Coronary artery (tissue), 2 donors: ENCODE measurements at regions not wholly inside any gene's neighbourhood (a gene's known extent, or its start where the extent isn't known, plus 50 kb on each side); places are given as distances from the start of the nearest gene placed in this dataset.

Experiments used
- DNase-seq: peaks from one replicate; pipeline ENCODE4 v3.0.0-alpha.2; 2017; ENCODE audit warnings: low spot score
- H3K27ac ChIP-seq, 2 donors: fragments of 200-600 bp; sonication (generic); one replicate each; pipeline ENCODE4 v1.5.1; 2016 to 2019
- H3K4me3 ChIP-seq: fragments of 200-600 bp; sonication (generic); 2 replicates; pipeline ENCODE4 v1.5.1; 2016; ENCODE audit warnings: mild to moderate bottlenecking, moderate library complexity
- TF ChIP-seq, protein P1 (sequence below): fragments of 200-600 bp; sonication (generic); IDR thresholded peaks from one replicate; pipeline ENCODE4 v1.5.1; 2019; ENCODE audit warnings: antibody characterized with exemption

DNA sequence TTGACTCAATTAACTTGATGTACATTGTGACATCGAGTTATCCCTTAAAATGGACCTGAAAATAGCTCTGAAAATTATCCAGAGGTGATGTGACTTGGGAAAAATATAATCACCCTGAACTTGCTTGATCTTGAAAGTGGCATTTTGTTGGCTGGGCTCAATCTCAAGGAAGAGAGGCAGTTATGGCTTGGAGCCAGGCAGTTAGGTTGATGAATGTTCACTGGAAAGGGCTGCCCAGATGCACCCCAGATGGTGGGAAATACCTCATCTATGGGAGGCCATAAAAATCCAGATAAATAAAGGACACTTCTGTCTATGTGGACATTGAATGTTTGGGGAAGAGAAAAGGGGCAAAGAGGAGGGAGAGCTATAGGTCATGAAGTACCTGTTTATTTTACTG lies 55.7 kb upstream of the OR5AN1 start:
- DNase-seq: no peak
- H3K27ac ChIP-seq: no peak overlapping the region
- TF ChIP-seq, protein P1, sequence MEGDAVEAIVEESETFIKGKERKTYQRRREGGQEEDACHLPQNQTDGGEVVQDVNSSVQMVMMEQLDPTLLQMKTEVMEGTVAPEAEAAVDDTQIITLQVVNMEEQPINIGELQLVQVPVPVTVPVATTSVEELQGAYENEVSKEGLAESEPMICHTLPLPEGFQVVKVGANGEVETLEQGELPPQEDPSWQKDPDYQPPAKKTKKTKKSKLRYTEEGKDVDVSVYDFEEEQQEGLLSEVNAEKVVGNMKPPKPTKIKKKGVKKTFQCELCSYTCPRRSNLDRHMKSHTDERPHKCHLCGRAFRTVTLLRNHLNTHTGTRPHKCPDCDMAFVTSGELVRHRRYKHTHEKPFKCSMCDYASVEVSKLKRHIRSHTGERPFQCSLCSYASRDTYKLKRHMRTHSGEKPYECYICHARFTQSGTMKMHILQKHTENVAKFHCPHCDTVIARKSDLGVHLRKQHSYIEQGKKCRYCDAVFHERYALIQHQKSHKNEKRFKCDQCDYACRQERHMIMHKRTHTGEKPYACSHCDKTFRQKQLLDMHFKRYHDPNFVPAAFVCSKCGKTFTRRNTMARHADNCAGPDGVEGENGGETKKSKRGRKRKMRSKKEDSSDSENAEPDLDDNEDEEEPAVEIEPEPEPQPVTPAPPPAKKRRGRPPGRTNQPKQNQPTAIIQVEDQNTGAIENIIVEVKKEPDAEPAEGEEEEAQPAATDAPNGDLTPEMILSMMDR: no peak
- H3K4me3 ChIP-seq: no peak overlapping the region

DNA sequence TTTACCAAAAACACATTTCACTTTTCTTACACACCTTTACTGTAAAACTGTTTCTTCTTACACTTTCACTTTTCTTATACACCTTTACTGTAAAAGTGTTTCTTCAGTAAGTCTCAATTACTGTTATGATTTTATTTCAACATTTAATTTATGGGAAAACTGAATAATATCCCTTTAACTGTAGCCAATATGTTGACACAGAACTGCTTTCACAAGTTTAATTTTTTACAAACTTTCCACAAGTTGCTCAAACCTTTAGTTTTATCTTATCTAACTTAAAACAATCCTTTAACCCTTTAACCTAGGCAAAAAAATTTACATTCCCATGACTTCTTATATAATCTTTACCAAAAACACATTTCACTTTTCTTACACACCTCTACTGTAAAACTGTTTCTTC lies 63.3 kb upstream of the OR5AN1 start:
- H3K27ac ChIP-seq: no peak overlapping the region
- no peak overlapping the region for H3K4me3 ChIP-seq
- TF ChIP-seq, protein P1: no peak
- DNase-seq: no peak

DNA sequence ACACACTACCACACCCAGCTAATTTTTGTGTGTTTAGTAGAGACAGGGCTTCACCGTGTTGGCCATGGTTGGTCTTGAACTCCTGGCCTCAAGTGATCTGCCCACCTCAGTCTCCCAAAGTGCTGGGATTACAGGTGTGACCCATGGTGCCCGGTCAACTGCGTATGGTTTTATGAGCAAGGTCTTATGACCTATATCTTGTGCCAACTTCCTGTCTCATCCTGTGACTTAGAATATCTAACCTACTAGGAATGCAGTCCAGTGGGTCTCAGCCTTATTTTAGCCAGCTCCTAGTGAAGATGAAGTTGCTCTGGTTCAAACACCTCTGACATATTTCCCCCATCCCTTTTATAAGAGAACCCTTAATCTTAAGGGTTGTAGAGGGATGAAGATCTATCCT lies 66.1 kb upstream of the OR5AN1 start:
- no peak overlapping the region for H3K4me3 ChIP-seq
- TF ChIP-seq, protein P1: no peak
- no peak overlapping the region for H3K27ac ChIP-seq
- no peak for DNase-seq

DNA sequence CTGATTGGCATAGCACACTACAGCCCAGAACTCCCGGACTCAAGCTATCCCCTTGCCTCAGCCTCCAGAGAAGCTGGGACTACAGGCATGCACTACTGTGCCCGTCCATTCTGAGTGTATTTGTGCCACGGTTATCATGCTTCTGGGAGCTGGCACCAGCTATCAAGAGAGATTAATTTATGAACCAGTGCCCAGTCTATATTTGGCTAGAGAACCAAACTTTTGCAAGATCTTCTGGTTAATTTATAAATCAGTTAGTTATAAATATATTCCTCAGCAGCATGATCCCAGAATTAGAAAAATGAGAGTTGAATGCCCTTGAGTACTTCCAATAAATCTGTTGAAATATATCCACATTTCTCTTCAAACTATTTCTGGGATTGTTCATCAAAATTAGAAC lies 67.5 kb upstream of the OR5AN1 start:
- Histone ChIP-seq H3K4me3 (no peak overlapping the region), H3K27ac (no peak overlapping the region)
- no peak for DNase-seq
- TF ChIP-seq, protein P1: no peak

DNA sequence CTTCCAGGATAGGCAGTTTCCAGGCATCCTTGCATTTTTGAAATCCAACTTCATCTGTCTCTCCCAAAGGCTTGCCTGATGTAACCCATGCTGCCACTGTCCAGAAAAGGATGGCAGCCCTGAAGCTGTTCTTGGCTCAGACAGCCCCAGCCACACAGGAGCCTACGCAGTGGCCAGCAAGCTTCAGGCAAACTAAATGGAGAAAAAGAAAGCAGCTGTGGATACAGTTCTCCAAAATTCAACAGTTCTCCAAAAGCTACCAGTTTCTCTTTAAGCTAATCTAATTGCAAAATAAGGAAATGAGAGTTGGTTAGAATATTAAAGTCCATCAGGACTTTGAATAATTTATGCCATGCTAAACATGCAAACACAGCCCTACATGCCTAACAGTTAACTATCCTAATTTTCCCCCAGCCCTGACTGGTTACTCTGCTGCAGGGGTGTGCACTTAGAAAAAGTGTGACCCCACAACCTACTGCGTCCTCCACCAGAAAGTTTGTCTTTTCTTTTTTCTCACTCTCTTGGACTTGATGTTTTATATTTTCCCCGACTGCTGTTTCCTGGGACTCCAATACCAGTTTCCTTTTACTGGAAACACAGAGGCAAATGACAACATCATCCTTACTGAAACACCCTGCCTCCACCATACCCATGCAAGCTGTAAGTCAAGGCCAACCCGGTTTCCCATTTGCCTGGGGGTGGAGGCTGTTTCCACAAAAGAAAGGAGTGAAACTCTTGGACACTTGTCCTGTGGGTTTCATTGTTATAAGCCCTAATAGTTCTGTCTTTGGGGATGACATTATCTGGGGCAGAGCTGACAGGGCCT lies 69.1 kb upstream of the OR5AN1 start:
- no peak for DNase-seq
- Histone ChIP-seq H3K27ac (no peak overlapping the region), H3K4me3 (no peak overlapping the region)
- TF ChIP-seq, protein P1: no peak

DNA sequence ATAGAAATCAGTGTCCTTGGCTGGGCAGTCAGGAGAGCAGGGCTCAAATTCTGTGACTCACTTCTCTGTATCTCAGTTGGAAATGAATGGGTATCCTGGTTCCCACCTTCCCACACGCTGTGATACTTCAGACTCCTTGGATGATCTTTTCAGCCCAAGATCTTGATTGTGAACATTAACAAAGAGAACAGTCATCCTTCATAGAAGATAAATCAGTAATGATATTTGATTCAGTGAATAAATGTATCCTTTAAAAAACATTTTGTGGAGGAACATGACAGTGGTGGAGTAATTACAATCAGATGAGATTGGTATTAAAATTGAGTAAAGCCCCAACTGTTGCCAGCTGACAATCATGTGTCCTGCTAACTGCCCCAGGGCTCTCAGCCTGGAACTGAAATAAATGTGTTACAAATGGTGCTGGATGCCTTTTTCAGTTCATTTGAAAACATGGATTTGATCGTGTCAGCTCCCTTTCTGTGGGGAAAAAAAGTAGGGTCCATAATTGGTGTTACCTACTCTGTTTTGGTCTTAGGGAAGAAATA lies 72.9 kb upstream of the OR5AN1 start:
- TF ChIP-seq, protein P1: no peak
- H3K27ac ChIP-seq: no peak overlapping the region
- no peak for DNase-seq
- no peak overlapping the region for H3K4me3 ChIP-seq

DNA sequence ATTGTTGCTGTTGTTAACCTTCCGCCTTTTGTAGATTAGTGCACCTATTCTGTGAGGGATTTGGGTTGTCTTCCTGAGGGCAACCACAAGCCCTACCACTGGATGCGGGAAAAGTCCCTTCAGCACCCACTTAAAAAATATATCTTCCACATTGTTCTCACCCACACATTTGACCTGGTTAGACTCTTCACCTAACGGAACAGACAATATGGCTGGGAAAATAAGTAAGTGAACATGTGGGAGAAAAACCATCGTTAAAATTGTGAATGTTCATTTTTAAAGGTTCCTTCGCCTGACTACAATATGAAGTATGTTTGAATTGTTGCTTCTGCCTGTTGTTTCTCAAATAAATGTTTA lies 72.0 kb upstream of the MPEG1 start:
- TF ChIP-seq, protein P1: no peak
- Histone ChIP-seq H3K4me3 (no peak overlapping the region), H3K27ac (no peak overlapping the region)
- DNase-seq: no peak
